H1 (cell line): ENCODE measurements at regions not wholly inside any gene's neighbourhood (a gene's known extent, or its start where the extent isn't known, plus 50 kb on each side); places are given as distances from the start of the nearest gene placed in this dataset.

Experiments
- CTCF ChIA-PET: fragments of 300-600 bp; sonication (Branson Sonifier 250); formaldehyde crosslinking; loops from one replicate; lab custom pipeline; 2021; ENCODE audit not compliant: partially characterized antibody; lab: Charles Lee
- POLR2A ChIA-PET: fragments of 300-600 bp; sonication (Branson Sonifier 250); formaldehyde crosslinking; loops from one replicate; lab custom pipeline; 2021; ENCODE audit warnings: inconsistent platforms; ENCODE audit not compliant: partially characterized antibody; lab: Charles Lee
- DNase-seq, 2 experiments: peaks; one replicate each; pipeline versions ENCODE4 v3.0.0 to v3.0.0-alpha.2; 2010 to 2022; ENCODE audit warnings: low spot score in 2 of 2, low read depth in 1 of 2, mixed read lengths in 1 of 2
- FAIRE-seq: peaks from 2 replicates; lab custom pipeline; 2011; peaks lifted over from hg19 to GRCh38; lab: Jason Lieb, UNC
- H2AFZ ChIP-seq: 2 replicates; pipeline ENCODE4 v1.8.1; 2012; ENCODE audit warnings: low read length, inconsistent platforms
- H2AK5ac ChIP-seq: 2 replicates; pipeline ENCODE4 v1.6.1; 2013; ENCODE audit warnings: low read depth, low read length
- H2BK120ac ChIP-seq: replicated peaks from 2 replicates; pipeline ENCODE3; 2013; ENCODE audit warnings: low read depth, low read length, inconsistent platforms
- H2BK12ac ChIP-seq: 2 replicates; pipeline ENCODE4 v1.6.1; 2013; ENCODE audit warnings: low read depth, low read length
- H2BK15ac ChIP-seq: 2 replicates; pipeline ENCODE4 v1.6.1; 2013; ENCODE audit warnings: low read length
- H2BK20ac ChIP-seq: 2 replicates; pipeline ENCODE4 v1.6.1; 2013; ENCODE audit warnings: low read length
- H2BK5ac ChIP-seq: 2 replicates; pipeline ENCODE4 v1.6.1; 2013; ENCODE audit warnings: low read depth, low read length
- H3K14ac ChIP-seq: 2 replicates; pipeline ENCODE4 v1.6.1; 2013; ENCODE audit warnings: inconsistent platforms; ENCODE audit not compliant: insufficient read length
- H3K18ac ChIP-seq: 2 replicates; pipeline ENCODE4 v1.6.1; 2013; ENCODE audit warnings: low read length; ENCODE audit errors: extremely low read depth
- H3K23ac ChIP-seq: 2 replicates; pipeline ENCODE4 v1.6.1; 2013; ENCODE audit warnings: inconsistent platforms; ENCODE audit not compliant: insufficient read length
- H3K23me2 ChIP-seq: 2 replicates; pipeline ENCODE4 v1.6.1; 2013; ENCODE audit warnings: low read depth, low read length
- H3K27ac ChIP-seq: 2 replicates; pipeline ENCODE4 v1.6.1; 2011; ENCODE audit warnings: low read depth, low read length, inconsistent platforms
- H3K27me3 ChIP-seq, 4 experiments: replicated peaks in 1 of 4; 1 replicate in 1 of 4; 2 replicates in 3 of 4; pipeline versions ENCODE4 v1.6.1 to v1.8.1; 2011 to 2013; ENCODE audit warnings: low read length in 3 of 4, mild to moderate bottlenecking in 3 of 4, inconsistent platforms in 2 of 4, mixed read lengths in 2 of 4, moderate library complexity in 1 of 4; ENCODE audit not compliant: control insufficient read depth in 3 of 4, insufficient read depth in 3 of 4; ENCODE audit errors: extremely low read depth in 1 of 4
- H3K36me3 ChIP-seq, 4 experiments: 2 replicates each; pipeline versions ENCODE4 v1.6.1 to v1.8.1; 2011 to 2013; ENCODE audit warnings: mild to moderate bottlenecking in 4 of 4, low read length in 3 of 4, moderate library complexity in 2 of 4, control low read depth in 1 of 4, inconsistent platforms in 1 of 4; ENCODE audit not compliant: insufficient read depth in 4 of 4, control insufficient read depth in 2 of 4
- H3K4ac ChIP-seq: replicated peaks from 2 replicates; pipeline ENCODE3; 2013; ENCODE audit warnings: low read length, low read depth, mixed read lengths, inconsistent platforms; ENCODE audit not compliant: insufficient read length
- H3K4me1 ChIP-seq, 4 experiments: replicated peaks in 1 of 4; 1 replicate in 1 of 4; 2 replicates in 3 of 4; pipeline versions ENCODE4 v1.6.1 to v1.8.1; 2011 to 2013; ENCODE audit warnings: low read length in 3 of 4, inconsistent platforms in 2 of 4, mixed read lengths in 1 of 4; ENCODE audit not compliant: insufficient read depth in 4 of 4, control insufficient read depth in 3 of 4
- H3K4me2 ChIP-seq, 2 experiments: 2 replicates each; pipeline versions ENCODE4 v1.6.1 to v1.8.1; 2011 to 2013; ENCODE audit warnings: low read depth in 2 of 2, low read length in 2 of 2, control low read depth in 1 of 2, inconsistent platforms in 1 of 2, mild to moderate bottlenecking in 1 of 2; ENCODE audit not compliant: insufficient read depth in 1 of 2
- H3K4me3 ChIP-seq, 4 experiments: fragments of 200-600, 300-600 bp in 1 of 4; sonication (generic), shearing (Covaris generic), sonication (Bioruptor Twin) in 1 of 4; 2 replicates each; pipeline versions ENCODE4 v1.5.1 to v1.8.1; 2011 to 2016; ENCODE audit warnings: low read length in 4 of 4, low read depth in 3 of 4, control low read depth in 2 of 4, inconsistent platforms in 2 of 4, mild to moderate bottlenecking in 2 of 4, mixed read lengths in 1 of 4, moderate library complexity in 1 of 4; ENCODE audit not compliant: insufficient read depth in 2 of 4; ENCODE audit errors: extremely low read depth in 1 of 4
- H3K56ac ChIP-seq: replicated peaks from 2 replicates; pipeline ENCODE3; 2013; ENCODE audit warnings: low read depth, mild to moderate bottlenecking, mixed read lengths, low read length, inconsistent platforms; ENCODE audit not compliant: insufficient read length
- H3K79me1 ChIP-seq: 2 replicates; pipeline ENCODE4 v1.6.1; 2013; ENCODE audit warnings: low read depth, low read length, control low read depth
- H3K79me2 ChIP-seq, 2 experiments: 2 replicates each; pipeline versions ENCODE4 v1.6.1 to v1.8.1; 2012 to 2013; ENCODE audit warnings: low read length in 2 of 2, mild to moderate bottlenecking in 2 of 2, inconsistent platforms in 1 of 2; ENCODE audit not compliant: insufficient read depth in 2 of 2, control insufficient read depth in 1 of 2
- H3K9ac ChIP-seq, 4 experiments: replicated peaks in 1 of 4; 1 replicate in 1 of 4; 2 replicates in 3 of 4; pipeline versions ENCODE4 v1.6.1 to v1.8.1; 2011 to 2013; ENCODE audit warnings: low read depth in 3 of 4, low read length in 3 of 4, control low read depth in 2 of 4, mild to moderate bottlenecking in 2 of 4, moderate library complexity in 2 of 4, inconsistent platforms in 1 of 4; ENCODE audit errors: extremely low read depth in 1 of 4
- H3K9me3 ChIP-seq, 2 experiments: 2 replicates each; pipeline versions ENCODE4 v1.6.1 to v1.8.1; 2012 to 2013; ENCODE audit warnings: mild to moderate bottlenecking in 2 of 2, moderate library complexity in 2 of 2, control low read depth in 1 of 2, inconsistent platforms in 1 of 2, low read depth in 1 of 2, low read length in 1 of 2, mixed read lengths in 1 of 2; ENCODE audit not compliant: insufficient read depth in 2 of 2
- H4K20me1 ChIP-seq, 2 experiments: replicated peaks in 1 of 2; 2 replicates each; pipeline versions ENCODE3 to v1.8.1; 2011 to 2013; ENCODE audit warnings: inconsistent platforms in 2 of 2, low read length in 2 of 2, mild to moderate bottlenecking in 1 of 2; ENCODE audit not compliant: insufficient read depth in 2 of 2, control insufficient read depth in 1 of 2
- H4K5ac ChIP-seq: 2 replicates; pipeline ENCODE4 v1.6.1; 2013; ENCODE audit warnings: low read length, low read depth, mixed read lengths, inconsistent platforms; ENCODE audit not compliant: insufficient read length
- H4K8ac ChIP-seq: 2 replicates; pipeline ENCODE4 v1.8.0; 2013; ENCODE audit warnings: mild to moderate bottlenecking, moderate library complexity, low read length, inconsistent platforms; ENCODE audit not compliant: insufficient read depth; ENCODE audit errors: extremely low read depth
- H4K91ac ChIP-seq: replicated peaks from 2 replicates; pipeline ENCODE3; 2013; ENCODE audit warnings: low read length, mixed read lengths, inconsistent platforms; ENCODE audit not compliant: insufficient read length
- WGBS, 2 experiments: shearing (Covaris generic) in 1 of 2; methylation state at CpG; one replicate each; pipeline versions ENCODE4 v1.1.6 to v1.1.7; 2013 to 2015; ENCODE audit warnings: low lambda C conversion rate in 2 of 2, mixed read lengths in 2 of 2, inconsistent platforms in 1 of 2, low coverage in 1 of 2, missing lambda C conversion rate in 1 of 2; ENCODE audit not compliant: insufficient replicate concordance in 2 of 2, insufficient coverage in 1 of 2, insufficient read length in 1 of 2; ENCODE audit errors: extremely low coverage in 1 of 2, missing lambda C conversion rate in 1 of 2; 5-methylcytosine and 5-hydroxymethylcytosine counted together

DNA sequence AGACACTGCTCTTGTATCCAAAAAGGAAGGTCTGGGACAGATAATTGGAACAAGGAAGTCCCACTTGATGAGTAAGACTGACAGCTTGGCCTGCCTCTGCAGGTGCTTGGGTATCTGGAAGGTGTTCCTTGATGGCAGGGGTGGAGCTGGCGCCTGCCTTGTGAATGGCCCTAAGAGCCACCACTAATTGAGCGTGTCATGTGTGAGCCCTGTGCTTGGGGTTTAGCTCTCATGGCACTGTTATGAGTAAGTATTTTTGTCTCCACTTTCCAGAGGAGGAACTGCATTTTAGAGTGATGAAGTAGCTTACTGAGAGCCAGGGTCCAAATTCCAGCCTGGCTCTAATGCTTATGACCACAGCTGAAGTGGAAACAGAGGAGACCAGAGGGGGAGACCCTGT, 71.2 kb upstream of the NECTIN1 start:
- H3K9ac ChIP-seq, result no peak overlapping the region
- FAIRE-seq (no peak), DNase-seq (no peak)
- no peak overlapping the region for H2AFZ ChIP-seq
- H4K5ac ChIP-seq, result no peak overlapping the region
- peaks cover 12 to 26% (median 21%) of the 10 kb centered on the region in 4 experiments for H3K4me1 ChIP-seq
- no peaks in the 10 kb centered on the region; the same call in 1 of the 2 replicates for H3K23me2 ChIP-seq
- H3K4me3 ChIP-seq, result no peak overlapping the region
- H3K56ac ChIP-seq, result no peak overlapping the region
- peaks cover 2 to 30% (median 23%) of the 10 kb centered on the region in 4 experiments for H3K27me3 ChIP-seq
- ChIA-PET CTCF (interaction anchor here (0.9 to 2.9 kb wide), 9 partner anchors 9 to 308 kb away, joined by 3 to 9 read pairs (median 4); no protein-coding TSS in a partner anchor), POLR2A (no interaction called here)
- H2BK12ac ChIP-seq, result no peak overlapping the region
- H2BK20ac ChIP-seq, result no peak overlapping the region
- H3K9me3 ChIP-seq, result no peaks in the 10 kb centered on the region
- no peak overlapping the region for H4K91ac ChIP-seq
- no peak overlapping the region for H4K8ac ChIP-seq
- no peak overlapping the region for H3K23ac ChIP-seq
- H2BK15ac ChIP-seq, result no peak overlapping the region
- no peaks in the 10 kb centered on the region for H3K79me1 ChIP-seq
- no peaks in the 10 kb centered on the region for H3K36me3 ChIP-seq
- no peak overlapping the region for H3K4ac ChIP-seq
- no peak overlapping the region for H2BK120ac ChIP-seq
- no peak overlapping the region for H3K27ac ChIP-seq
- 89% methylated on average over 2 of the region's 2 CpGs; no CpG with 5 or more reads in 1 of the 2 experiments for WGBS, 2 experiments
- no peak overlapping the region for H3K14ac ChIP-seq
- no peak overlapping the region for H3K18ac ChIP-seq
- H2AK5ac ChIP-seq, result no peak overlapping the region
- no peak overlapping the region for H3K4me2 ChIP-seq
- no peaks in the 10 kb centered on the region for H4K20me1 ChIP-seq
- H2BK5ac ChIP-seq, result no peak overlapping the region
- no peaks in the 10 kb centered on the region for H3K79me2 ChIP-seq
